IMR-90 (cell line): ENCODE measurements at regions not wholly inside any gene's neighbourhood (a gene's known extent, or its start where the extent isn't known, plus 50 kb on each side); places are given as distances from the start of the nearest gene placed in this dataset.

Experiments used
- BHLHE40 ChIP-seq: fragments of 150-350 bp; IDR thresholded peaks from 2 replicates; pipeline ENCODE4 v1.6.1; 2016; ENCODE audit warnings: mild to moderate bottlenecking, low read depth, low read length
- CEBPB ChIP-seq: IDR thresholded peaks from 2 replicates; pipeline ENCODE4 v1.6.1; 2012; ENCODE audit warnings: low read depth, low read length, improper control_type of control experiment
- CTCF ChIP-seq: conservative IDR thresholded peaks from 2 replicates; pipeline ENCODE4 v1.5.1; 2012; ENCODE audit warnings: mild to moderate bottlenecking, low read depth, low read length, improper control_type of control experiment
- FOS ChIP-seq: fragments of 150-350 bp; IDR thresholded peaks from 2 replicates; pipeline ENCODE4 v1.6.1; 2016; ENCODE audit warnings: low read depth, low read length
- MAFK ChIP-seq: IDR thresholded peaks from 2 replicates; pipeline ENCODE4 v1.6.1; 2012; ENCODE audit warnings: low read depth, low read length, improper control_type of control experiment
- MAZ ChIP-seq: IDR thresholded peaks from 2 replicates; pipeline ENCODE4 v1.6.1; 2012; ENCODE audit warnings: low read depth, mild to moderate bottlenecking, low read length, improper control_type of control experiment, moderate library complexity, borderline replicate concordance
- NFE2L2 ChIP-seq: fragments of 150-350 bp; IDR thresholded peaks from 2 replicates; pipeline ENCODE4 v1.6.1; 2016; ENCODE audit warnings: low read depth, mild to moderate bottlenecking, low read length
- POLR2A ChIP-seq: IDR thresholded peaks from 2 replicates; pipeline ENCODE4 v1.6.1; 2012; ENCODE audit warnings: mild to moderate bottlenecking, low read depth, low read length
- RAD21 ChIP-seq: IDR thresholded peaks from 2 replicates; pipeline ENCODE4 v1.6.1; 2012; ENCODE audit warnings: low read length, improper control_type of control experiment
- RFX5 ChIP-seq: IDR thresholded peaks from 2 replicates; pipeline ENCODE4 v1.8.0; 2012; ENCODE audit warnings: low read depth, mild to moderate bottlenecking, low read length, moderate library complexity
- SMC3 ChIP-seq: fragments of 150-350 bp; IDR thresholded peaks from 2 replicates; pipeline ENCODE4 v1.6.1; 2016; ENCODE audit warnings: low read depth, mild to moderate bottlenecking, antibody characterized with exemption, low read length, moderate library complexity
- USF2 ChIP-seq: fragments of 150-350 bp; IDR thresholded peaks from 2 replicates; pipeline ENCODE4 v1.6.1; 2017; ENCODE audit warnings: mild to moderate bottlenecking, antibody characterized with exemption, low read length, low read depth

- TF ChIP-seq POLR2A (no peak), RAD21 (no peak), USF2 (no peak), MAZ (no peak), CEBPB (no peak), NFE2L2 (no peak), CTCF (no peak), SMC3 (no peak), FOS (no peak), BHLHE40 (no peak), RFX5 (no peak), MAFK (no peak)
These were observed 93.1 kb upstream of the TIAM2 start for GRCh38 chr6:154901876-154902552.
